HG03095 (cell line): ENCODE measurements at regions not wholly inside any gene's neighbourhood (a gene's known extent, or its start where the extent isn't known, plus 50 kb on each side); places are given as distances from the start of the nearest gene placed in this dataset.

Experiments
- ATAC-seq: cut with Tn5 transposase; IDR thresholded peaks from one replicate; pipeline ENCODE4 v1.9.1; 2021; ENCODE audit warnings: moderate library complexity; ENCODE audit not compliant: unreplicated experiment

DNA sequence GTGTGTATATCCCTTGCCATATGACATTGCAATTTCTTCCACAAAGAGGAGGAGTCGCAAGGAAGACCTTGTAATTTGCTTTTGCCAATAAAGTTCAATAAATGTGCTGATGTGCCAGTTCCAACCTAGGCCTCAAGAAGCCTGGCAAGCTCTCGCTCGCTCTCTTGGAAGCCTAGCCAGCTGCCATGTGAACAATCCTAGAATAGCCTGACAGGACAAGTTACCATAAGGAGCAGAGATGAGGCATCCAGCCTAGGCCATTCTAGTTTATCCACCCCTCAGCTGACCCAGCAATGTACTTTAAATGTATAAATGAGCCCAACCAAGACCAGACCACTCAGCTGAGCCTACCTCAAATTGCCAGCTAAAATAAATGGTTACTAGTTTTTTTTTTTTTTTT is 145.7 kb upstream of the QRFPR start:
- ATAC-seq = no peak

DNA sequence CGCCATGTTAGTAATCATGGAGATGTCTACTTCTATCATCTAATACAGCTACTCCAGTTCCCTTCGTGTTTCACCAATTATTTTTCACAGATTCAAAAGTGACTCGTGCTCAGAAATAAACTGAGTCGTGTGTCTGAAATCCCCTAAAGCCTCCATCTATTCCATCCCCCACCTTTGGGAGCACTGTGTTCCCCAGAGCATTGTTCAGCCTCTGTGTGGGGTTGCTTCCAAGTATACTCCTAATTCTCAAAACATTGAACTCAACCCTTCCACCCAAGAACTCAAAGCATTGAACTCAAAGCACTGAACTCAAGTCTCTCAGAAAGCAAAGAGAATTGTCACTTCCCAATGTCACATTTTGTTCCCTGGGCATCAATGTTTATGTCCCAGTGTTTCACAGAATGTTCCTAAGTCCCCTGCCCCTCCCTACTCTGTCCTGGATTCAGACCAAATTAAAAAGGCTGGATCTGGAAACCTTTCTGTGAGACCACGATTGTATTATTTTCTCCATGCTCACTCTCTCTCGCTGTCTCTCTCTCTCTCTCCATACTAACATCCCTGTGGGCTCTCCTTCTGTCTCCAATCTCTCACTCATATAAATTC is 138.5 kb upstream of the QRFPR start:
- no peak for ATAC-seq

DNA sequence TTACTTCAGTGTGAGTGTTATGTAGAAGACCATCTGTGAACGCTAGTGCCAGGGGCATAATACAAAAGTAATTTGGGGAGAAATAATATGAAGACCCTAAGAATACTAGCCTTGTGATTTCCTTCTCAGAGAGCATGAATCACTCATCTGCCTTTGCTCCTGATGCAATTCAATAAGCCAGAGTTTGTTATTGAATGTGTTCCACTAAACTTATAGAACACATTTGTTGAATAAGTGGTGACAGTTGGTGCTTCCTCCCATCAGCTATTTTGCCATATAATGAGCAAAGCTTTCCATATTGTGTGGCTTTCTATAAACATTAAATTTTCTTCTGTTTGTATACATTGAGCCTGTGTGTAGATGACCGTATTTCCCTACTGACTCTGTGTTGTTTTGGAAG is 136.4 kb upstream of the QRFPR start:
- ATAC-seq = no peak

GRCh38 chr4:121514443-121514842 is 133.6 kb upstream of the QRFPR start:
- no peak for ATAC-seq

- peak; percentile 52 for ATAC-seq
Measured at GRCh38 chr4:121510341-121510874, 129.6 kb upstream of the QRFPR start.

DNA sequence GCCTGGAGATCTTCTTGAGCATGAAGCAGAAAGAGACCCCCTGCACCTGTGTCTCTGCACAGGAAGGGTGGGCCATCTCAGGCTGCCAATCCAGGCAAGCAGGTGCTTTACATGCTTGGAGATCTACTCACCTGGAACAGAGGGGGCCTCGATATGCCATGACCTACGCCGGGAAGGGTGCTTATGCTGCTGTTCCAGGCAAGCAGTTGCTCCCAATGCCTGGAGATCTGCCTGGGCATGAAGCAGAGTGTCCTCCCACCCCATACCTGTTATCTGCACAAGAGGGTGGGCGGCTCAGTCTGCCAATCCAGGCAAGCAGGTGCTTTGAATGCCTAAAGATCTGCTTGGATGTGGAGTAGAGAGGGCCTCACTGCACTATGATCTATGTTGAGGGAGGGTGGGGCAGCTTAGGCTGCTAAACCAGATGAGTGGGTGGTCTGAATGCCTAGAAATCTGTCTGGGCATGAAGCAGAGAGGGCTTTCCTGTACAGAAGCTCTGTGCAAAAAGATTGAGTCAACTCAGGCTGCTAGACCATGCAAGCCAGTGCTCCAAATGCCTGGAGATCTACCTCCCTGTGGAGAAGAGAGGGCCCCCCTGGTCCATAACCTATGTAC is 104.5 kb upstream of the QRFPR start:
- ATAC-seq = no peak

DNA sequence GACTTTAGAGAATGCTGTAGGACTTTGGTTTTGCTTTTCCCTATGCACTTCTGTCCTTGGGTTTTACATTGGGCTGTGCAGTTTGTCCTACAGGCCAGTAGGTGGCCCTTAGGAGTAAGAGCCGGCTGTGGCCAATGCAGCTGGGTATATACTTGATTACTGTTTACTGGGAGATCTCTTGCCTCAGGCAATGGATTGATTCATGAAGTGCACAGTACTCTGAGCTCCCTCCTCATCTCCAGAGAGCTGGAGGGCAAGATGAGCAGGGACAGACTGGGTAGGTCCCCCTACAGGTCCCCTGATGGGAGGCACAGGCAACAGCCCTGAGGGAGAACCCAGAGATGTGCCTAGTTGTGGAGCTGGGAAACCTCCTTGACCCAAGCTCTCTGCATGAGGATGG is 103.8 kb upstream of the QRFPR start:
- peak; percentile 91 for ATAC-seq

DNA sequence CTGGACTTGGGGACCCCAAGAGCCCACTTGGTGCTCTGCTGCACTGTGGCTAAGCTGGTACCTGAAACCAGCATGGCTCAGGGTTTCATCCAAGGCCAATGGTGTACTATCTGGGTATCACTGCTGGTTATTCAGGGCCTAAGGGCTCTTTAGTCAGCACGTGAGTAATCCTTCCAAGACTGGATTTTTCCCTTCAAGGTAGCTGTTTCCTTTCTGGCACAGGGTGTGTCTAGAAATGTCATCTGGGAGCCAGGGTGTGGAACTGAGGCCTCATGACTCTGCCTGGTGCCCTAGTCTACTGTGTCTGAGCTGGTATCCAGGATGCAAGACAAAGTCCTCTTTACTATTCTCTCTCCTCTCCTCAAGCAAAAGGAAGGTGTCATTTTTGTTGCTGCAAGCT is 99.0 kb upstream of the QRFPR start:
- ATAC-seq = no peak

DNA sequence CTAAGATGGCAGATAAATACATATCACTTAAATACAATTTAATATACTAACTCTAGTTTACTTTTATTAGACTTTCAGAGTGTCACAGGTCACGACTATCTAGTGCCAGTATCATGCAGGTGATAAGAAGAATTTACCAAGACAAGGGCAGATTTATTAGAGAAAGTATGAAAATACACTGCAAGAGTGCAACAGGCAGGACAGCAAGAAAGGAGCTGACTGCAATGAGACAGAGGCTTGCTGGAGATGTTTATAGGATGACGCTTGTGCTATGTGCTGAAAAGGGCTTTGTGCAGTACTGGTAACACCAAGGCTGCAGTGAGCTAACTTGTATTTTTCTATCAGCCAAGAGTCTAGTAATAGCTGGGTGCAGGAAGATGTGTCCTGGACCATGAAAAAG is 96.7 kb upstream of the QRFPR start:
- ATAC-seq = no peak

- ATAC-seq = no peak
Measured at GRCh38 chr4:121477079-121477478, 96.3 kb upstream of the QRFPR start.

DNA sequence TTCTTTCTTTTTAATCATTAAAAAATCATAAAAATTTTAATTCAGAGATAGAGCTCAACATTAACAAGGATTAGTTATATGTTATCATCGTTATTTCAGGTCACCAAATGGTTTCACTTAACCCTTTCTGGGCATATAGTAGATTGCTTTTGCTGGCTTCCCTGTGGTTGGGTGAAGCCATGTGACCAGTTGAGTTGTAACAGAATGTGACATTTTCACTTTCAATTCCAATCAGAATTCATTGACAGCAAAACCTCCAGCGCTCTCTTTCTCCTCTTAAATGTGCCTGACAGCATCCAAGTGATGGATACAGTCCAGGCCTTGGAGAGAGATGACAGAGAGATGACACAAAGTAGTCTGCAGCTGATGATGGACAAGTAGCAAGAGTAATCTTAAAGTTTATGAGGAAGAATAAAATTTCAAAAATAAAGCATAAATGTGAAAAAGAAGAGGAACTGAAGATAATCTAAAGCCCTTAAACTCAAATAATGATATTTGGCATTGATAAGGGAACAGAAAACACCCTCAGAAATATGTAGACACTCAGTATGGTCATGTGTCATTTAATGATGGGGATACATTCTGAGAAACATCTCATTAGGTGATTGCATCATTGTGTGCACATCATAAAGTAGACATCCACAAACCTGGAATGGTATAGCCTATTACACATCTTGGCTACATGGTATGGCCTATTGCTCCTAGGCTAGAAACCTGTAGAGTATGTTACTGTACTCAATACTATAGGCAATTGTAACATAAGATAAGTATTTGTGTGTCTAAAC is 92.3 kb upstream of the QRFPR start:
- peak; percentile 79 for ATAC-seq

DNA sequence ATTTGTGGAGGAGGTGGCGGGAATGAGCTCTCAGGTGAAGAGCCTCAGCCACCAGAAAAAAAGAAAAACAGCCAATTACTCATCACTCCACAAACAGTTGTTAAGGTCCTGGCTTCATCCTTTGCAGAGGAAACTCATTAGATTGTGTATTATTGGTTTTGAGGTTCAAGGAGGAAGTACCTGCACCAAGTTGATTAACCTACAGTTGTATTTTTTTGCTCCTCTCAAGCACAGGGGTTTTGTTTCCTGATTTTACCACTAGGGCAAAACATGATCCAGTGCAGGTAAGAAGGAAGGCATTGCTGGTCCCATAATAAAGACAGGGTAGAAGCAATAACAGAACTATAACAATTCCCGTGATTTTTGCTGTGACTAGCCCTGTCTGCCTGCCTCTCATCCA is 84.0 kb upstream of the QRFPR start:
- no peak for ATAC-seq

DNA sequence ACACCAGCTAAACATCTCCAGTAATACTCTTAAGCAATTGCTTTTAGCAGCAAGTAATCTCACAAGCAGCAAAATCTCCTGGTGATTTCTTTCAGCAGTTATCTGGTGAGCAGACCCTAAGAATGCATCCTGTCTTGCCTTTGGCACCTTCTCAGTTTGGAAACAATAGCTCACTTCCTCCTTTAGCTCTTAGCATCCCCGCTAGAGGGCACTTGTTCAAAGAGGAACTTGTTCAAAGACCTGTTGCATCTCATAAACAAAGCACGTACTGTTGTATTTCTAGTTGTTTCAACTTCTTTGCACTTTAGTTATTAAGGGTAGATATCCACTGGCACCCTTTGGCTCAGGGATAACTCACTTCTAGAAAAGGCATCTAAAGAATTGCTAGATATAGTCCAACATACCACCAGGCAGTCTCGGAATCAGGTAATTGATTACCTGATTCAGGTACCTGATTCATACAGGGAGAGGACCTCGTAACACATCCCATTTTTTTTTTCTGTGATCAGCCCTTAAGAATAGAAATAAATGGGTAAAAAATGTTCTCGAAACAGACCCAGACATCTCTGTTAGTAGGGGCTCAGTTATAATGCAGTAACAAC is 81.9 kb upstream of the QRFPR start:
- ATAC-seq = peak; percentile 94

DNA sequence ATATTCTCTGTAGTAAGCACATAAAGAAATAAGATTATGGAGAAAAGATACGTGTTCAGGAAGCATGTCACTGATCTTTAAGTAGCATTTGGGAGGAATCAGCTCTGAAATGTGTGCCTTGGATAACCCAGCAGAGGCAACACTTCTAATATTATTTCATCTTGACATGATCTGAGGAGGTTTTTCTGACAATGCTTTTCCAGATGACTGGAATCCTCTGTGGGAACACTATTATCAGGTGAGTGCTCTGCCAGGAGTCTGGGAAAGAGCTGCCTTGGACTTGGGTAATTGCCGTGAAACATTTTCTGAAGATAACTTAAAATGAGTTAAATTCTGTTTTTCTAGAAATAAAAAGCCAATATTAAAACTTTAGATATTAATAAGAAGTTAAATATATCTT is 78.2 kb upstream of the QRFPR start:
- no peak for ATAC-seq

DNA sequence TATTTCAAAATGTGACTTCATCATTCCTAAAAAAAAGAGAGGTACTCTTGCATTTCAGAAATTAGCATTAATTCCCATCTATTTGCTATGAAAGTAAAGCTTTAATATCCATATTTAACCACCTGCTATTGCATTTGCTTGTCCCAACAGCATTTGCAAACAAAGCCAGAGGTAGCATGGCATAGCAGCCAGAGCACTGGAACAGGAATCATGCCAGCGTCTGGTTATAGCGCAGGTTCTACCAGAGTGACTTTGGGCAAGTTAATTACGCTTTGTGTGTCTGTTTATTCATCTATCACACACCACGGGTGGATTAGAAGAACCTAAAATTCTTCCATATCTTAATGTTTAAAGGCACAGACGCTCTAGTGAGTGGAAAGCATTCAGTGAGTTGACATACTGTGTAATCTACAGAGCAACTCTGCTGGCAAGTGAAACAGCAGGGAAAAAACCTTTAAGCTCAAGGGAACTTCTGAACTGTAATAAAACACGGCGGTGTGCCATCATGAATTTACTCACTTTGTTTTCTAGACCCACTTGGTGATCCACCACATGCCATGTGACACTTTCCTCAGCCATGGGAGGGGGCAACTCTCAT is 76.6 kb upstream of the QRFPR start:
- no peak for ATAC-seq

DNA sequence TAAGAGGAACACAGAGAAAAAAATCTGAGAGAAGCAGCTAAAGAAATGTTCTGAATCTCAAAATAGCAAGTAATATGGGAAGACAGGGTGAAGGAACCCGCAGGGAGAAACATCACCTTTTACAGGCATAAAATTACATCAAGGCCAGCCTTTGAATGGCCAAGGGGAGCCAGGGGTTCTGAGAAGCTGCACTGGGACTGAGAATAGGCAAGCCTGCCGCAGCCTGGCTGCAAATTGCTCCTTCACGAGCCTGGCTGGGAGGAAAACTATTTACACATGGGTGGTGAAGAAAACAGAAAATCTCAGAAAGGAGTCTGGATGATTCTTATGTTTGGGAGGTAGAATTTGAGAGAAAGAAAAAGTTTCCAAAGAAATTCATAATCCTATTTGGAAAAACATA is 74.5 kb upstream of the QRFPR start:
- no peak for ATAC-seq

DNA sequence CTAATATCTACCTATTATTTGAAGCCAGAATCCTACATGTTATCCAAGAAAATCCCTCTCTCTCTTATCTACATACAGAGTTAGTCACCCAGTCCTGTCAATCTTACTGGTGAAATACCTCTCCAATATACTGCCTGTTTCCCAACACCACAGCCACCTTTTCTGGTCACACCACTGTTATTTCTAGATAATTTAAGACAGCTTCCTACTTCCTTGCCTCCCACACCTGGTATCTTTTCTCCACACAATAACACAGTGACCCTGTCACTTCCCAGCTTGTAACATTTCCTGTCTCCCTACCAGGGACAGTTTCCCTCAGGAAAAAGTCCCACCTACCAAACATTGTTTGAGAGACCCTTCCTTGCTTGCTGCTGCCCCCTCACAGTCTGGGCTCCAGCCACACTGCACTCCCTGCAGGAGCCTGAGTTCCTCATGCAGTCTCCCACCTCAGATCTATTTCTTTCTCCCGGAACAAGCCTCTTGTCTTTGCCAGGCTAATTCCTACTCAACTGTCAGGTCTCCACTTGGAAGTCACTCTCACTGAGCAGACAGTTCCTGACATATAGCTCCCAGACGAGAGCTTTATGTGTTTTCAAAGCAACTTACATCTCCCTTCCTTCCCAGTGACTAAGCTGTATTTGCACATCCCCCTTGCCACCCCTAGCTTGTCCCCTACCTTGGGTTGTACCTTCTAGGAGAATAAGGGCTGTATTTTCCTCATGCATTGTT is 73.6 kb upstream of the QRFPR start:
- no peak for ATAC-seq

DNA sequence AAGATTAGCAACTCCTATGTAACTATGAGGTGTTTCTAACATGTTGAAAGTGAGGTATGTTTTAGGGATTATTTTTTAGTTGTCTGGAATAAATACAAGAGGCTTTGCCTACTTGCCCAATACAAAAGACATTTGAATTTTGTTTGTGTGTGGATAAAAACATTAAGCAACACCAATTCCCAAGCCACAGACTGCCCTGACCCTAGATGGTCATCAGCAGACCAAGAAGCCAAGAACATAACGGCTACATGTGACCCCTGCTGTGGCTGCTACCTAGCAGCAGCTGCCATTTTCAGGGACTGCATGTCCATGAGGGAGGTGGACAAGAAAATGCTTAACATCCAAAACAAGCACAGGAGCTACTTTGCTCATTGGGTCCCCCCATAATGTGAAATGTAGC is 70.5 kb upstream of the QRFPR start:
- ATAC-seq = no peak

- no peak for ATAC-seq
Measured at GRCh38 chr4:121449416-121449815, 68.6 kb upstream of the QRFPR start.

GRCh38 chr4:121448231-121448630 is 67.4 kb upstream of the QRFPR start:
- no peak for ATAC-seq

DNA sequence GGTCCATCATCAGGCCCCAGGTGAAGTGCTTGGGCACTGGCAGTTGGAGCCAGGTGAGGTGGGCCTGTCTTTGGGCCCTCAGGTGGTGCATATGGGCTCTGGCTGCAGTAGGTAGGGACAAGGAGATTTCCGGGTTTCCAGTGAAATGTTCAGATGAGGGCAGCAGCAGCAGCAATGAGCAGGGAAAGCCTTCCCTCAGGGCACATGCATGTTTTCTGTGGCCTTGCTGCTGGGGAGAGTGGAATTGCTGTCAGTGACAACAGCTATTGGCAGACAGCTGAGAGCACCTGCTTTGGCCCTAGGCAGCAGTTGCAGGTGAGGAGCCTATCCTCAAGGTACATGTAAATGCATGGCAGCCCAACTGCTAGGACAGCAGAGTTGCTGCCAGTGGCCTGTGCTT is 58.9 kb upstream of the QRFPR start:
- ATAC-seq = no peak
